GM23248 (cell line): ENCODE measurements at regions not wholly inside any gene's neighbourhood (a gene's known extent, or its start where the extent isn't known, plus 50 kb on each side); places are given as distances from the start of the nearest gene placed in this dataset.

ENCODE experiments used
- DNase-seq: peaks from one replicate; pipeline ENCODE4 v3.0.0-alpha.2; 2015
- H2AFZ ChIP-seq: fragments of 200-600 bp; sonication (generic); 2 replicates; pipeline ENCODE4 v1.6.1; 2016; ENCODE audit warnings: antibody characterized with exemption
- H3F3A ChIP-seq: fragments of 200-600 bp; sonication (generic); 2 replicates; pipeline ENCODE4 v1.6.1; 2016; ENCODE audit warnings: mild to moderate bottlenecking, antibody characterized with exemption, mixed run types; ENCODE audit not compliant: insufficient read depth
- H3K27ac ChIP-seq: fragments of 200-600 bp; sonication (generic); 2 replicates; pipeline ENCODE4 v1.5.1; 2016; ENCODE audit warnings: mild to moderate bottlenecking
- H3K27me3 ChIP-seq: fragments of 200-600 bp; sonication (generic); replicated peaks from 2 replicates; pipeline ENCODE4 v1.6.1; 2016; ENCODE audit warnings: mild to moderate bottlenecking; ENCODE audit not compliant: insufficient read depth
- H3K36me3 ChIP-seq: fragments of 200-600 bp; sonication (generic); 2 replicates; pipeline ENCODE4 v1.6.1; 2016; ENCODE audit warnings: low read depth, mild to moderate bottlenecking
- H3K4me1 ChIP-seq: fragments of 200-600 bp; sonication (generic); 2 replicates; pipeline ENCODE4 v1.6.1; 2016; ENCODE audit warnings: mild to moderate bottlenecking; ENCODE audit not compliant: insufficient read depth
- H3K4me2 ChIP-seq: fragments of 200-600 bp; sonication (generic); one replicate; pipeline ENCODE4 v1.6.1; 2016; ENCODE audit warnings: mild to moderate bottlenecking; ENCODE audit not compliant: unreplicated experiment
- H3K4me3 ChIP-seq: fragments of 200-600 bp; sonication (generic); 2 replicates; pipeline ENCODE4 v1.5.1; 2016; ENCODE audit warnings: mild to moderate bottlenecking
- H3K79me2 ChIP-seq: fragments of 200-600 bp; sonication (generic); 2 replicates; pipeline ENCODE4 v1.6.1; 2016; ENCODE audit warnings: mild to moderate bottlenecking; ENCODE audit not compliant: insufficient read depth
- H3K9ac ChIP-seq: fragments of 200-600 bp; sonication (generic); 2 replicates; pipeline ENCODE4 v1.6.1; 2016; ENCODE audit warnings: mild to moderate bottlenecking
- H3K9me2 ChIP-seq: fragments of 200-600 bp; sonication (generic); 2 replicates; pipeline ENCODE4 v1.6.1; 2016; ENCODE audit warnings: mixed run types, mild to moderate bottlenecking, moderate library complexity; ENCODE audit not compliant: insufficient read depth
- H3K9me3 ChIP-seq: fragments of 200-600 bp; sonication (generic); one replicate; pipeline ENCODE4 v1.6.1; 2017; ENCODE audit warnings: low read depth
- H4K20me1 ChIP-seq: fragments of 200-600 bp; sonication (generic); 2 replicates; pipeline ENCODE4 v1.6.0; 2016; ENCODE audit not compliant: insufficient read depth
- EZH2 ChIP-seq: fragments of 200-600 bp; sonication (generic); IDR thresholded peaks from 2 replicates; pipeline ENCODE4 v1.6.1; 2018; ENCODE audit warnings: antibody characterized with exemption, mild to moderate bottlenecking; ENCODE audit not compliant: insufficient read depth, poor library complexity, severe bottlenecking
- EZH2phosphoT487 ChIP-seq: fragments of 200-600 bp; sonication (generic); IDR thresholded peaks from 2 replicates; pipeline ENCODE4 v1.6.1; 2018; ENCODE audit warnings: antibody characterized with exemption, moderate library complexity, mild to moderate bottlenecking, low read depth; ENCODE audit not compliant: insufficient read depth
- WGBS, 2 experiments: methylation state at CpG; one replicate each; pipeline ENCODE4 v1.1.6; 2015 to 2017; ENCODE audit warnings: low lambda C conversion rate in 2 of 2, low coverage in 1 of 2; ENCODE audit errors: missing lambda C conversion rate in 2 of 2; 5-methylcytosine and 5-hydroxymethylcytosine counted together
- in situ Hi-C: fragments of 300-500 bp; cut with MboI; formaldehyde crosslinking; loops from 2 replicates; pipeline ENCODE4 v1.15.0; 2020

- Histone ChIP-seq H3K79me2 (no peaks in the 10 kb centered on the region), H3K27me3 (no peaks in the 10 kb centered on the region; the same call in 1 of the 2 replicates), H4K20me1 (no peaks in the 10 kb centered on the region), H3F3A (no peaks in the 10 kb centered on the region), H3K9me3 (no peaks in the 10 kb centered on the region), H3K36me3 (no peaks in the 10 kb centered on the region), H3K4me2 (no peak overlapping the region), H2AFZ (no peak overlapping the region), H3K9ac (no peak overlapping the region), H3K4me3 (no peak overlapping the region), H3K9me2 (no peaks in the 10 kb centered on the region), H3K4me1 (no peaks in the 10 kb centered on the region; the same call in 1 of the 2 replicates), H3K27ac (no peak overlapping the region)
- in situ Hi-C loops: no loop called here
- TF ChIP-seq EZH2phosphoT487 (no peak), EZH2 (no peak)
- 16 to 21% methylated on average over 3 of the region's 3 CpGs for WGBS, 2 experiments
- no peak for DNase-seq
Measured at GRCh38 chr9:84481231-84481630, 140.7 kb upstream of the SLC28A3 start.

- Histone ChIP-seq H3K79me2 (no peaks in the 10 kb centered on the region), H3K27ac (no peak overlapping the region), H3K4me2 (no peak overlapping the region), H2AFZ (no peak overlapping the region), H3K9me2 (no peaks in the 10 kb centered on the region), H3K4me3 (no peak overlapping the region), H3F3A (no peaks in the 10 kb centered on the region), H3K9me3 (no peaks in the 10 kb centered on the region), H3K9ac (no peak overlapping the region), H3K36me3 (no peaks in the 10 kb centered on the region), H3K27me3 (no peaks in the 10 kb centered on the region; the same call in 1 of the 2 replicates), H3K4me1 (no peaks in the 10 kb centered on the region; the same call in 1 of the 2 replicates), H4K20me1 (no peaks in the 10 kb centered on the region)
- WGBS, 2 experiments: 15 to 20% methylated on average over 8 of the region's 8 CpGs
- in situ Hi-C loops: no loop called here
- no peak for DNase-seq
- TF ChIP-seq EZH2: no peak
- TF ChIP-seq EZH2phosphoT487: no peak
Measured at GRCh38 chr9:84481636-84482218, 141.2 kb upstream of the SLC28A3 start.

GRCh38 chr9:84482607-84483006 is 142.0 kb upstream of the SLC28A3 start:
- in situ Hi-C loops: no loop called here
- no peak for DNase-seq
- H3K27ac ChIP-seq: no peak overlapping the region
- no peaks in the 10 kb centered on the region for H3K79me2 ChIP-seq
- no peaks in the 10 kb centered on the region for H4K20me1 ChIP-seq
- TF ChIP-seq EZH2phosphoT487 (no peak), EZH2 (no peak)
- H3F3A ChIP-seq: no peaks in the 10 kb centered on the region
- H3K9me2 ChIP-seq: no peaks in the 10 kb centered on the region
- H2AFZ ChIP-seq: no peak overlapping the region
- no peak overlapping the region for H3K4me2 ChIP-seq
- H3K9me3 ChIP-seq: no peaks in the 10 kb centered on the region
- 76 to 79% methylated on average over 8 of the region's 8 CpGs for WGBS, 2 experiments
- H3K9ac ChIP-seq: no peak overlapping the region
- no peak overlapping the region for H3K4me3 ChIP-seq
- no peaks in the 10 kb centered on the region; the same call in 1 of the 2 replicates for H3K27me3 ChIP-seq
- no peaks in the 10 kb centered on the region for H3K36me3 ChIP-seq
- no peaks in the 10 kb centered on the region; the same call in 1 of the 2 replicates for H3K4me1 ChIP-seq

- no peak for TF ChIP-seq EZH2
- no peak for TF ChIP-seq EZH2phosphoT487
- in situ Hi-C loops: no loop called here
- WGBS, 2 experiments: 60% methylated on average over 6 of the region's 6 CpGs
Measured at GRCh38 chr9:84484172-84484571, 143.6 kb upstream of the SLC28A3 start.

More at GRCh38 chr9:84484172-84484571, 143.6 kb upstream of the SLC28A3 start:
- Histone ChIP-seq H3K36me3 (no peaks in the 10 kb centered on the region), H3K27ac (no peak overlapping the region), H3K27me3 (no peaks in the 10 kb centered on the region; the same call in 1 of the 2 replicates), H3K9me3 (no peaks in the 10 kb centered on the region), H3K4me1 (no peaks in the 10 kb centered on the region; the same call in 1 of the 2 replicates), H3K79me2 (no peaks in the 10 kb centered on the region), H2AFZ (no peak overlapping the region), H4K20me1 (no peaks in the 10 kb centered on the region), H3K4me3 (no peak overlapping the region), H3K9ac (no peak overlapping the region), H3K9me2 (no peaks in the 10 kb centered on the region), H3K4me2 (no peak overlapping the region), H3F3A (no peaks in the 10 kb centered on the region)
- no peak for DNase-seq
